ENCODE measurements at regions not wholly inside any gene's neighbourhood (a gene's known extent, or its start where the extent isn't known, plus 50 kb on each side); places are given as distances from the start of the nearest gene placed in this dataset.
"Not testable (repeated sequence)": the region's sequence is repeated elsewhere in the genome, so short reads cannot be mapped to it uniquely, and the experiment has no call there.

- no peak for DNase-seq (ENCODE audit: low read depth)
- TF ChIP-seq CTCF (IDR thresholded peaks at IDR 0.05; ENCODE audit: low read depth, low read length, missing control alignments): no peak
- in situ Hi-C loops (cut with HindIII; ENCODE audit: low sequenced_read_pairs): no loop called here
- no peak overlapping the region for H3K4me3 ChIP-seq (ENCODE audit: low read depth, low read length)
These were observed 677.6 kb upstream of the LMO3 start for GRCh38 chr12:17283563-17283962.

GRCh38 chr12:17282169-17282568, 676.2 kb upstream of the LMO3 start:
- in situ Hi-C loops (cut with HindIII; ENCODE audit: low sequenced_read_pairs); DNase-seq (ENCODE audit: low read depth): not testable (repeated sequence)

GRCh38 chr12:17278946-17279345, 673.0 kb upstream of the LMO3 start:
- in situ Hi-C loops (cut with HindIII; ENCODE audit: low sequenced_read_pairs): no loop called here
- DNase-seq (ENCODE audit: low read depth): no peak
- H3K4me3 ChIP-seq (ENCODE audit: low read depth, low read length): no peak overlapping the region
- peak; percentile 26 for TF ChIP-seq CTCF (IDR thresholded peaks at IDR 0.05; ENCODE audit: low read depth, low read length, missing control alignments)

More at GRCh38 chr12:17282169-17282568, 676.2 kb upstream of the LMO3 start:
- H3K4me3 ChIP-seq (ENCODE audit: low read depth, low read length): not testable (repeated sequence)

- in situ Hi-C loops (cut with HindIII; ENCODE audit: low sequenced_read_pairs): no loop called here
- no peak for TF ChIP-seq CTCF (IDR thresholded peaks at IDR 0.05; ENCODE audit: low read depth, low read length, missing control alignments)
- no peak overlapping the region for H3K4me3 ChIP-seq (ENCODE audit: low read depth, low read length)
- DNase-seq (ENCODE audit: low read depth): no peak
These were observed 670.2 kb upstream of the LMO3 start for GRCh38 chr12:17276196-17276595.

DNA sequence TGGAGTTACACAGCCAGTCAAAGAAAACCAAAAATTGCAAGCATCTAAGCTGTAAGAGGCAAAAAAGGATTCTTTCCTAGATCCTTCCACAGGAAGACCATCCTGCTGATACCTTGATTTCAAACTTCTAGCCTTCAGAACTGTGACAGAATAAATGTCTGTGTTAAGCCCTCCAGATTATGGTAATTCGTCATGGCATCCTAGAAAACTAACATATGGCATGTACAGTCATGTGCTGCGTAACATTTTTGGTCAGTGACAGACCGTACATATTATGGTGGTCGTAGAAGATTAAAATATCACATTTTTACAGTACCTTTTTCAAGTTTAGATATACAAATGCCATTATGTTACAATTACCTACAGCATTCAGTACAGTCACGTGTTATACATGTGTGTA, 660.9 kb upstream of the LMO3 start:
- no peak overlapping the region for H3K4me3 ChIP-seq (ENCODE audit: low read depth, low read length)
- no peak for TF ChIP-seq CTCF (IDR thresholded peaks at IDR 0.05; ENCODE audit: low read depth, low read length, missing control alignments)
- in situ Hi-C loops (cut with HindIII; ENCODE audit: low sequenced_read_pairs): no loop called here
- DNase-seq (ENCODE audit: low read depth): no peak

DNA sequence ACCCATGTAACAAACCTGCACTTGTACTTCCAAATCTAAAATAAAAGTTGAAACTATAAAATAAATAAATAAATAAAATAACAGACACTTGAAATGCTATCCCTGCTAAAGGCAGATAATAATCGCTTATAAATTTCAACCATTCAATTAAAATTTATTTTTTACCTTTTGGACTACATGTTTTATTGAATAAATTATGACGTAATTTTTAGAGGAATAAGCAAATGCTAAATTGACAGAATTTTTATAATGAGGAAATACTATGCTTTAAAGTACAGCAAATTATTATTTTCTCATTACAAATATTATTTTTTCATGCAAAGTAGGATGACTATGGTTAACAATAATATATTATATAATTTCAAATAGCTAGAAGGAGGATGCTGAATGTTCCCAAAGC, 658.6 kb upstream of the LMO3 start:
- TF ChIP-seq CTCF (IDR thresholded peaks at IDR 0.05; ENCODE audit: low read depth, low read length, missing control alignments): no peak
- in situ Hi-C loops (cut with HindIII; ENCODE audit: low sequenced_read_pairs): no loop called here

DNA sequence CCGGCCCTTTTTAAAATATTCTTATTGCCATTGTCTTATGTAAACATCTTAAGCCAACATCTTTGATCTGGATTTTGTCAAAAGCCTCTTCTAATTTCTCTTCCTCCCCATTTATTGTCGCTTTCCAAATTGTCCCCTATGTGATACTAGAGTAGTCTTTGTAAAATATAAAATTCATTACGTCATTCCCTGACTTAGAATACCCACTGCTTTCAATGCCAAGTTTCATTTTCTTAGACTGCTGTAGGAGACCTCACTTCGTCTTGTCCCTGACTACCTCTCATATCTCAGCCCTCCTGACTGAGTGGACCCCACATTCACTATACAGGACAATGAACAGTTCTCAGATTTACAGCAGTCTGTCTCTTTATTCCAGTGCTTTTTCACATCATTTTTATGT, 633.9 kb upstream of the LMO3 start:
- in situ Hi-C loops (cut with HindIII; ENCODE audit: low sequenced_read_pairs): no loop called here
- H3K4me3 ChIP-seq (ENCODE audit: low read depth, low read length): no peak overlapping the region
- no peak for TF ChIP-seq CTCF (IDR thresholded peaks at IDR 0.05; ENCODE audit: low read depth, low read length, missing control alignments)
- DNase-seq (ENCODE audit: low read depth): no peak

More for the DNA sequence above, 658.6 kb upstream of the LMO3 start:
- no peak for DNase-seq (ENCODE audit: low read depth)
- H3K4me3 ChIP-seq (ENCODE audit: low read depth, low read length): no peak overlapping the region
